ENCODE measurements at regions not wholly inside any gene's neighbourhood (a gene's known extent, or its start where the extent isn't known, plus 50 kb on each side); places are given as distances from the start of the nearest gene placed in this dataset.

- no peaks in the 10 kb centered on the region for H3K9me3 ChIP-seq (ENCODE audit: control extremely low read depth in 1 of 3, control insufficient read depth in 2 of 3, insufficient read depth in 1 of 3, low read length in 2 of 3)
- DNase-seq: no peak
- no peak overlapping the region for H3K27ac Mint-ChIP-seq
- no peak overlapping the region for H3K4me3 Mint-ChIP-seq
- no peaks in the 10 kb centered on the region for H3K27me3 Mint-ChIP-seq
- H3K4me3 ChIP-seq (ENCODE audit: control extremely low read depth in 1 of 5, extremely low read depth in 1 of 5, insufficient read depth in 1 of 5, low read depth in 2 of 5, low read length in 4 of 5): no peak overlapping the region
- H3K36me3 ChIP-seq (replicated peaks in 1 of 2; ENCODE audit: control extremely low read depth in 1 of 2, control insufficient read depth in 1 of 2, extremely low read depth in 1 of 2, insufficient read depth in 2 of 2, low read length in 1 of 2): no peaks in the 10 kb centered on the region
- H3K79me2 ChIP-seq (ENCODE audit: control insufficient read depth, insufficient read depth, low read length): no peaks in the 10 kb centered on the region
- ChIA-PET CTCF (no interaction called here), POLR2A (no interaction called here)
- H3K9ac ChIP-seq (ENCODE audit: low read length): no peak overlapping the region
- H4K20me1 ChIP-seq (ENCODE audit: control insufficient read depth, insufficient read depth, low read length, poor library complexity, severe bottlenecking): no peaks in the 10 kb centered on the region
- H3K27ac ChIP-seq (ENCODE audit: low read length in 2 of 2): no peak overlapping the region
- H3K4me1 ChIP-seq (ENCODE audit: control insufficient read depth in 2 of 2, insufficient read depth in 2 of 2, low read length in 2 of 2): no peaks in the 10 kb centered on the region
- no peak overlapping the region for H2AFZ ChIP-seq (ENCODE audit: insufficient read depth, low read depth, low read length, poor library complexity, severe bottlenecking)
- TF ChIP-seq EZH2 (IDR thresholded peaks at IDR 0.05; ENCODE audit: borderline replicate concordance, insufficient read depth, low read depth, low read length, poor library complexity, severe bottlenecking) (no peak), CTCF (IDR thresholded peaks at IDR 0.05) (no peak)
- no peaks in the 10 kb centered on the region for H3K27me3 ChIP-seq (replicated peaks in 1 of 4; ENCODE audit: control extremely low read depth in 1 of 4, control insufficient read depth in 3 of 4, insufficient read depth in 4 of 4, low read length in 3 of 4)
- no peaks in the 10 kb centered on the region for H3K4me1 Mint-ChIP-seq
- ATAC-seq (ENCODE audit: low read depth): no peak
- WGBS (ENCODE audit: insufficient coverage): no CpG with 5 or more reads among the region's 2 CpGs
- no peak overlapping the region for H3K4me2 ChIP-seq (replicated peaks; ENCODE audit: low read depth, low read length, poor library complexity, severe bottlenecking)
- H3K9me3 Mint-ChIP-seq (ENCODE audit: insufficient read depth): no peaks in the 10 kb centered on the region
- intact Hi-C loops (cut with micrococcal nuclease): no loop called here
Measured at GRCh38 chr5:92863666-92864065, 717.4 kb downstream of the NR2F1-AS1 start.

- Histone ChIP-seq H3K4me3 (ENCODE audit: control extremely low read depth in 1 of 5, extremely low read depth in 1 of 5, insufficient read depth in 1 of 5, low read depth in 2 of 5, low read length in 4 of 5) (no peak overlapping the region), H3K9ac (ENCODE audit: low read length) (no peak overlapping the region), H3K4me1 (ENCODE audit: control insufficient read depth in 2 of 2, insufficient read depth in 2 of 2, low read length in 2 of 2) (no peaks in the 10 kb centered on the region), H3K36me3 (replicated peaks in 1 of 2; ENCODE audit: control extremely low read depth in 1 of 2, control insufficient read depth in 1 of 2, extremely low read depth in 1 of 2, insufficient read depth in 2 of 2, low read length in 1 of 2) (no peaks in the 10 kb centered on the region), H2AFZ (ENCODE audit: insufficient read depth, low read depth, low read length, poor library complexity, severe bottlenecking) (no peak overlapping the region), H4K20me1 (ENCODE audit: control insufficient read depth, insufficient read depth, low read length, poor library complexity, severe bottlenecking) (no peaks in the 10 kb centered on the region), H3K79me2 (ENCODE audit: control insufficient read depth, insufficient read depth, low read length) (no peaks in the 10 kb centered on the region), H3K27me3 (replicated peaks in 1 of 4; ENCODE audit: control extremely low read depth in 1 of 4, control insufficient read depth in 3 of 4, insufficient read depth in 4 of 4, low read length in 3 of 4) (no peaks in the 10 kb centered on the region), H3K27ac (ENCODE audit: low read length in 2 of 2) (no peak overlapping the region), H3K4me2 (replicated peaks; ENCODE audit: low read depth, low read length, poor library complexity, severe bottlenecking) (no peak overlapping the region), H3K9me3 (ENCODE audit: control extremely low read depth in 1 of 3, control insufficient read depth in 2 of 3, insufficient read depth in 1 of 3, low read length in 2 of 3) (no peaks in the 10 kb centered on the region)
- no peak for DNase-seq
- CTCF ChIA-PET: no interaction called here
- TF ChIP-seq EZH2 (IDR thresholded peaks at IDR 0.05; ENCODE audit: borderline replicate concordance, insufficient read depth, low read depth, low read length, poor library complexity, severe bottlenecking) (no peak), CTCF (IDR thresholded peaks at IDR 0.05) (no peak)
- no peak for ATAC-seq (ENCODE audit: low read depth)
- Mint-ChIP-seq H3K27me3 (no peaks in the 10 kb centered on the region), H3K9me3 (ENCODE audit: insufficient read depth) (no peaks in the 10 kb centered on the region), H3K27ac (no peak overlapping the region), H3K4me1 (no peaks in the 10 kb centered on the region), H3K4me3 (no peak overlapping the region)
- no CpG with 5 or more reads among the region's 3 CpGs for WGBS (ENCODE audit: insufficient coverage)
- POLR2A ChIA-PET: no interaction called here
- intact Hi-C loops (cut with micrococcal nuclease): no loop called here
Measured at GRCh38 chr5:92861531-92862285, 719.3 kb downstream of the NR2F1-AS1 start.

Data from B cell (primary cell).